Smooth muscle cell (in vitro differentiated cells): ENCODE measurements at regions not wholly inside any gene's neighbourhood (a gene's known extent, or its start where the extent isn't known, plus 50 kb on each side); places are given as distances from the start of the nearest gene placed in this dataset.

ENCODE experiments used
- DNase-seq: peaks from one replicate; lab custom pipeline; 2025; ENCODE audit not compliant: unreplicated experiment; lab: John Stamatoyannopoulos, UW
- H2AFZ ChIP-seq: fragments of 200-600 bp; sonication (generic); 2 replicates; pipeline ENCODE4 v1.6.0; 2016; ENCODE audit warnings: antibody characterized with exemption, low read depth, mild to moderate bottlenecking
- H3F3A ChIP-seq: fragments of 200-600 bp; sonication (generic); 2 replicates; pipeline ENCODE4 v1.6.0; 2017; ENCODE audit warnings: antibody characterized with exemption, low read depth
- H3K27ac ChIP-seq: fragments of 200-600 bp; sonication (generic); 2 replicates; pipeline ENCODE4 v1.5.1; 2016; ENCODE audit warnings: low read depth, mild to moderate bottlenecking
- H3K27me3 ChIP-seq: fragments of 200-600 bp; sonication (generic); 2 replicates; pipeline ENCODE4 v1.6.1; 2016; ENCODE audit warnings: low read depth, mild to moderate bottlenecking
- H3K36me3 ChIP-seq: fragments of 200-600 bp; sonication (generic); 2 replicates; pipeline ENCODE4 v1.5.1; 2016; ENCODE audit warnings: low read depth
- H3K4me1 ChIP-seq: fragments of 200-600 bp; sonication (generic); 2 replicates; pipeline ENCODE4 v1.5.1; 2016; ENCODE audit warnings: low read depth
- H3K4me2 ChIP-seq: fragments of 200-600 bp; sonication (generic); 2 replicates; pipeline ENCODE4 v1.6.0; 2016; ENCODE audit warnings: mild to moderate bottlenecking
- H3K4me3 ChIP-seq: fragments of 200-600 bp; sonication (generic); 2 replicates; pipeline ENCODE4 v1.5.1; 2016; ENCODE audit warnings: mild to moderate bottlenecking
- H3K79me2 ChIP-seq: fragments of 200-600 bp; sonication (generic); 2 replicates; pipeline ENCODE4 v1.6.0; 2016; ENCODE audit warnings: low read depth, mild to moderate bottlenecking
- H3K9ac ChIP-seq: fragments of 200-600 bp; sonication (generic); 2 replicates; pipeline ENCODE4 v1.6.0; 2016; ENCODE audit warnings: low read depth
- H3K9me3 ChIP-seq: fragments of 200-600 bp; sonication (generic); replicated peaks from 2 replicates; pipeline ENCODE4 v1.5.1; 2016; ENCODE audit warnings: low read depth
- H4K20me1 ChIP-seq: fragments of 200-600 bp; sonication (generic); 2 replicates; pipeline ENCODE4 v1.6.0; 2016; ENCODE audit warnings: low read depth
- CTCF ChIP-seq: fragments of 200-600 bp; sonication (generic); IDR thresholded peaks from 2 replicates; pipeline ENCODE4 v1.5.1; 2017; ENCODE audit warnings: borderline replicate concordance, mild to moderate bottlenecking, antibody characterized with exemption; ENCODE audit not compliant: insufficient read depth, poor library complexity, severe bottlenecking
- WGBS: methylation state at CpG from one replicate; pipeline ENCODE4 v1.1.7; 2016; ENCODE audit warnings: low lambda C conversion rate; 5-methylcytosine and 5-hydroxymethylcytosine counted together

GRCh38 chr1:221459558-221459957 is 282.3 kb downstream of the DUSP10 start:
- no peaks in the 10 kb centered on the region for H3K27me3 ChIP-seq
- no peak overlapping the region for H3K4me3 ChIP-seq
- no peak overlapping the region for H3K27ac ChIP-seq
- no peak overlapping the region for H3K4me2 ChIP-seq
- WGBS = 81% methylated on average over 1 of the region's 1 CpG
- H3F3A ChIP-seq = peaks cover 3% of the 10 kb centered on the region
- H3K36me3 ChIP-seq = no peaks in the 10 kb centered on the region
- H3K79me2 ChIP-seq = no peaks in the 10 kb centered on the region
- no peak for TF ChIP-seq CTCF
- H3K4me1 ChIP-seq = no peaks in the 10 kb centered on the region
- H4K20me1 ChIP-seq = no peaks in the 10 kb centered on the region
- no peaks in the 10 kb centered on the region for H3K9me3 ChIP-seq
- H2AFZ ChIP-seq = no peak overlapping the region
- no peak overlapping the region for H3K9ac ChIP-seq
- no peak for DNase-seq

GRCh38 chr1:221462345-221462744 is 279.5 kb downstream of the DUSP10 start:
- H3K27me3 ChIP-seq = no peaks in the 10 kb centered on the region
- peak overlapping the region; percentile 24 for H3K4me2 ChIP-seq
- no peaks in the 10 kb centered on the region for H3K4me1 ChIP-seq
- H3K4me3 ChIP-seq = no peak overlapping the region
- WGBS = 4% methylated on average over 1 of the region's 1 CpG
- H3K27ac ChIP-seq = peak overlapping the region; percentile 54
- H3K9ac ChIP-seq = no peak overlapping the region
- H4K20me1 ChIP-seq = no peaks in the 10 kb centered on the region
- no peak for DNase-seq
- H3K36me3 ChIP-seq = no peaks in the 10 kb centered on the region
- peaks cover 3% of the 10 kb centered on the region for H3F3A ChIP-seq
- no peaks in the 10 kb centered on the region for H3K79me2 ChIP-seq
- no peak for TF ChIP-seq CTCF
- H2AFZ ChIP-seq = no peak overlapping the region
- H3K9me3 ChIP-seq = no peaks in the 10 kb centered on the region

DNA sequence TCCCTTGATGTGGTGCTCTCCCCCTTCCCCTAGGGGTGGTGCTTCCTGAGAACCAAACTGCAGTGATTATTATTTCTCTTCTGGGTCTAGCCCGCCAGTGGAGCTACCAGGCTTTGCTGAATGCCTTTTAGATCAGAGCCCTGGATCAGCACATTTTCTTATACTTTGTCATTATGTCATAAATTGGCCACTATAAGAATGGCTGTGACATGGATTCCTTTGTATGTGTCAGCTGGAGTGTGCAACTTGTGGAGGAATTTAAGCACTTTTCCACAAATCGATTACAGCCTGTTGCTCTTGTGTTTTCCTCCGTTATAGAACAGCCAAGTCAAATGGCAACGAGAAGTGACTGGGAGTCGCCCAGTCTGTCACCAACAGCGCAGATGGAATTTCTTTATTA is 273.3 kb downstream of the DUSP10 start:
- H3K4me1 ChIP-seq = no peaks in the 10 kb centered on the region
- H3K79me2 ChIP-seq = no peaks in the 10 kb centered on the region
- H4K20me1 ChIP-seq = no peaks in the 10 kb centered on the region
- no peak overlapping the region for H3K27ac ChIP-seq
- no peak for DNase-seq
- H3K36me3 ChIP-seq = no peaks in the 10 kb centered on the region
- no peak overlapping the region for H2AFZ ChIP-seq
- H3K4me3 ChIP-seq = no peak overlapping the region
- 96% methylated on average over 6 of the region's 6 CpGs for whole genome bisulfite sequencing
- no peak for TF ChIP-seq CTCF
- H3K9ac ChIP-seq = no peak overlapping the region
- no peaks in the 10 kb centered on the region for H3F3A ChIP-seq
- peaks cover 4% of the 10 kb centered on the region for H3K9me3 ChIP-seq
- H3K27me3 ChIP-seq = no peaks in the 10 kb centered on the region
- H3K4me2 ChIP-seq = no peak overlapping the region

GRCh38 chr1:221469476-221469875 is 272.4 kb downstream of the DUSP10 start:
- Histone ChIP-seq H4K20me1 (no peaks in the 10 kb centered on the region), H3K27me3 (no peaks in the 10 kb centered on the region), H3K9me3 (peaks cover 4% of the 10 kb centered on the region), H3K27ac (no peak overlapping the region), H3K4me2 (no peak overlapping the region), H2AFZ (no peak overlapping the region), H3K79me2 (no peaks in the 10 kb centered on the region), H3K4me1 (no peaks in the 10 kb centered on the region), H3K4me3 (no peak overlapping the region), H3F3A (no peaks in the 10 kb centered on the region), H3K36me3 (no peaks in the 10 kb centered on the region), H3K9ac (no peak overlapping the region)
- DNase-seq = no peak
- no peak for TF ChIP-seq CTCF
- 88% methylated on average over 3 of the region's 3 CpGs for WGBS
